GM12891 (cell line): ENCODE measurements at regions not wholly inside any gene's neighbourhood (a gene's known extent, or its start where the extent isn't known, plus 50 kb on each side); places are given as distances from the start of the nearest gene placed in this dataset.

Source experiments
- DNase-seq: peaks from one replicate; pipeline ENCODE4 v3.0.0; 2011; ENCODE audit warnings: low spot score; ENCODE audit not compliant: insufficient read length
- FAIRE-seq: peaks from 2 replicates; lab custom pipeline; 2011; peaks lifted over from hg19 to GRCh38; lab: Jason Lieb, UNC
- PAX5 ChIP-seq: IDR thresholded peaks from 2 replicates; pipeline ENCODE4 v1.6.1; 2011; ENCODE audit warnings: low read length, moderate library complexity, mild to moderate bottlenecking; ENCODE audit not compliant: insufficient read depth, severe bottlenecking
- POLR2A ChIP-seq: IDR thresholded peaks from 2 replicates; pipeline ENCODE4 v1.6.1; 2011; ENCODE audit warnings: low read depth, low read length, control low read depth
- POLR2AphosphoS5 ChIP-seq: IDR thresholded peaks from 2 replicates; pipeline ENCODE4 v1.6.1; 2011; ENCODE audit warnings: low read depth, low read length, control low read depth
- POU2F2 ChIP-seq: IDR thresholded peaks from 2 replicates; pipeline ENCODE4 v1.6.1; 2011; ENCODE audit warnings: low read depth, mild to moderate bottlenecking, control low read depth, low read length, moderate library complexity
- SPI1 ChIP-seq: IDR thresholded peaks from 2 replicates; pipeline ENCODE4 v1.6.1; 2011; ENCODE audit warnings: low read depth, low read length, control low read depth
- TAF1 ChIP-seq: IDR thresholded peaks from 2 replicates; pipeline ENCODE4 v1.6.1; 2011; ENCODE audit warnings: low read depth, low read length, control low read depth

DNA sequence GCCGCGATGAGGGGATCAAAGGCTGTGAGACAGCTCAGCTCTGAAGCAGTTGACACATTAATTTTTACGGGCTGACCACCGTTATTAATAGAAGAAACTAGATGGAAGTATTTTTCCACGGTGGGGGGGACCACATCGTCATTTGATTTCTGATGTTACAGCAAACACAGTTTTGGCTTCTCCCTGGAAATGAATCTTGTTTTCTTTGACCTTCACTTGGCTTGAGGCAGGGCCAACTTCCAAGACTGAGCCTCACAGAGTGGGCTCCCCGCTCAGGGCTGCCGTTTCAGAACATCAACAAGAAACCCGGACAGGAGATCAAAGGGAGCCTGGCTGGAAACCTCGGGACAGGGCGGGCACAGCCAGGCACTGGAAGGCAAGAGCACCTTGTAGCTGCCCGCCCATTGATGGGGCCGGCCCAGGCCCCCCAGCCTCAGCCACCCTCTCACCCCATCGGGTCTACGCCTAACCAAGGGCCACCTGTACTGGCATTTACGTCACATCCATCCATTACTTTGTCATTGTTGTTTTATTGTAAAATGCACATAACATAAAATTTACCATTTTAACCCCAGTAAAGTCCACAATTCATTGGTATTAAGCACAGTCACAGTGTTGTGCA, 124.6 kb downstream of the C16orf95 start:
- TF ChIP-seq POLR2A (no peak), PAX5 (no peak), POLR2AphosphoS5 (no peak), TAF1 (no peak), SPI1 (no peak), POU2F2 (no peak)
- DNase-seq = no peak
- FAIRE-seq = no peak

DNA sequence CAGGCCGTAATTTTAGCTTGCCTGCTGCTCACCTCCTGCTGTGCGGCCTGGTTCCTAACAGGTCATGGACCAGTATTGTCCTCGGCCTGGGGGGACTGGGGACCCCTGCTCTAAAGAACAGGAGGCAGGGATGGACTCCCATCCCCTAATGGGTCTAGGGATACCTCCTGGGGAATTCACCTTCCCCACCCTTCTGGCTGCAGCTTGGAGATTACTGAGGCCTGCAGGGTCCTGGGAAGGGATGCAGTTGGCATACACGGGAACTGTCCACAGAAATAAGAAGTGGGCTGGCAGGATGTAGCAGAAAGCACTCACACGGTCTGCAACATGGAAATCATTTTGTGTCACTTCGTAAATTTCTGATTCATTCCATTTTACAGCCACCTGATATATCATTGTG, 123.0 kb downstream of the C16orf95 start:
- TF ChIP-seq POLR2AphosphoS5 (no peak), POU2F2 (no peak), SPI1 (no peak), POLR2A (no peak), PAX5 (no peak)
- DNase-seq (no peak), FAIRE-seq (no peak)

DNA sequence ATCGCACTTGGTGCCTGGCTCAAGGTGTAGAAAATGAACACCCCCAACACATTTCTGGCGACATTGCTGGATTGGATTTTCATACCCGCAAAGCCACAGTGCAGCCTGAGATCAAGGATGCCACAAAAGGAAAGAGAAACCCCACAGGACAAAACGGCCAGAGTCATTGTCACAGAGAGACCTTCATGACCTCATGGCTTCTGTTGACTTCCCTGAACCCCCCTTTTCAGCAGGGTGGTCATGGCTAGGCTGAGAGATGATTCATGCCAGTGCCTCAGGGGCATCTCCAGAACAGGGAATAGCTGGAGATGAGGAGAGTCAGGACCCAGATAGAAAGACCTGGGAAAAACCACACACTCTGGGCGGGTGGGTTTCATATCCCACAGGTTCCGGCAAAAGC, 122.0 kb downstream of the C16orf95 start:
- DNase-seq (no peak), FAIRE-seq (no peak)
- no peak for TF ChIP-seq POU2F2
- TF ChIP-seq POLR2A = no peak
- TF ChIP-seq PAX5 = no peak
- no peak for TF ChIP-seq POLR2AphosphoS5
- no peak for TF ChIP-seq SPI1
- no peak for TF ChIP-seq TAF1

DNA sequence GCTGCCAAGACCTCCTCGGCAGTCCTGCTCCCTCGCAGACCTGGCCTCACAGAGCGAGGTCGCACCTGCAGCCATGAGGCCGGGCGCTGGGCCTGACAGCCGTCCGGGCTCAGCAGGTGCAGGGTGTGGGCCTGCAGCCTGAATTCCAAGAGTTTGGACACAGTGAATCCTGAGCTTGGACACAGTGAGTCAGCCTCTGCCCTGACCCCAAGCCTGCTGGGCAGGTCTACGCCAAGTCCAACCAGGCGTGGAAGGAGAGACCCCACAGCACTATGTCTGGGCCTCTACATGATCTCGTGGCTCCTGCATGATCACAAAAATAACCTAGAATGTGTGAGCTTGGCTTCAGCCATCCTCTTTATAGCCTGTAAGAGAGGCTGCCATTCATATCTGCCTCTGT, 121.0 kb downstream of the C16orf95 start:
- no peak for DNase-seq
- no peak for FAIRE-seq
- no peak for TF ChIP-seq POLR2A
- TF ChIP-seq PAX5 = no peak
- no peak for TF ChIP-seq POLR2AphosphoS5
- no peak for TF ChIP-seq TAF1
- TF ChIP-seq SPI1 = no peak
- no peak for TF ChIP-seq POU2F2

DNA sequence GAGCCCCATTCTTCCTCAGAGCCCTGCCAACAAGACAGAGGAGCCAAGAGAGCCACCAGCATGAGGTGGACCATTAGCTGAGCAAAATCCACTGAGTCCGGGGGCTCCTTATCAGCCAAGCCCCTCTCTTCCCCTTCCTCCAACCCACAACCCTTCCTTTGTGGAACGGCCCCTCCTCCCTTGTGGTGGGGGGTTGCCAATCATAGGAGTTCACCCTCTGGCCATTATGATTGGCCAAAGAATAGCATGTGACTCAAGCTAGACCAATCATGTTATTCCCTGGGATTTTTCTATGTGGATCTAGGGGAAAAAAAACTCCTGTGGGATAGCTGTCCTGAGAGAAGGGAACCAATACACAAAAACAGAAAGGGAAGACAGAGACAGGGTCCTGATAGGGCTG, 120.5 kb downstream of the C16orf95 start:
- TF ChIP-seq SPI1 = no peak
- TF ChIP-seq POLR2AphosphoS5 = no peak
- TF ChIP-seq PAX5 = no peak
- no peak for DNase-seq
- FAIRE-seq = no peak

DNA sequence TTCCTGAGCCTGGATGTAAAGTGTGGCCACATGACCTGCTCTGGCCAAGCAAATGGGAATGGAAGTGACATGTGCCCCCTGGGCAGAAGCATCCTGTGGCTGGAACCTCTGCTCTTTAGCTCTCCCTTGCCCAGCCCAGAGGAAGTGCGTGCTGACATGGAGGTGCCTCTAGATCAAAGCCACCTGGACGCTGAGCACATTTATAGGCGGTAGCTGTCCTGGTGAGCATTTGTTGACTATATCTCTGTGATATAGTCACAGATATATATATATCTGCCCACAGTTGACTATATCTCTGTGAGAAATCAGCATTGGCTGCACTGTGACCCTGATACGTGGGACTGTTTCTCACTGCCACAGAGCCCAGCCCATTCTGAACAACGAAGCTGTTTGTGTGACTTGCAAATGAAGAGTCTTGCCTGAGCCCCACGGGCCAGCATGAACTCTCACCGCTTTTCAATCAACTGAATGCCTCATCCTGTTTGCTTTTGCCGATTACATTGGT, 118.8 kb downstream of the C16orf95 start:
- no peak for FAIRE-seq
- no peak for TF ChIP-seq TAF1
- no peak for TF ChIP-seq SPI1
- TF ChIP-seq POLR2A = no peak
- TF ChIP-seq POLR2AphosphoS5 = no peak
- no peak for TF ChIP-seq POU2F2
- no peak for TF ChIP-seq PAX5
- DNase-seq = no peak

DNA sequence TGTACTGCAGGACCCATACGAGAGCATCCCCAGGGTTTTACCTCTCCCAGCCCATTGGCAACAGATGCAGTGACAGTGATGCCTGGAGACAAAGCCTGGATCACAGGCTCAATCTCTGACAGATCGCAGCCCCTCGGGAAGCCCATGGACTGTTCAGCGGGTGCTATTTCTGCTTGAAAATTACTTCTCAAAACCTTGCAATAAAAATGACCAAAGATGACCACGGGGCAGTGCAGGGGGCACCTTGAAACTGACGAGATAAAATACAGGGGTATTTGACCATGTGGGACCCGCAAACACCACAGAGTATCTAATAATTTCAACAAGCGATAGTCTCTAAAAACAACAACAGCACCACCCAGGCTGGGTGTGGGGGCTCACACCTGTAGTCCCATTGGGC, 118.3 kb downstream of the C16orf95 start:
- no peak for FAIRE-seq
- no peak for TF ChIP-seq POU2F2

DNA sequence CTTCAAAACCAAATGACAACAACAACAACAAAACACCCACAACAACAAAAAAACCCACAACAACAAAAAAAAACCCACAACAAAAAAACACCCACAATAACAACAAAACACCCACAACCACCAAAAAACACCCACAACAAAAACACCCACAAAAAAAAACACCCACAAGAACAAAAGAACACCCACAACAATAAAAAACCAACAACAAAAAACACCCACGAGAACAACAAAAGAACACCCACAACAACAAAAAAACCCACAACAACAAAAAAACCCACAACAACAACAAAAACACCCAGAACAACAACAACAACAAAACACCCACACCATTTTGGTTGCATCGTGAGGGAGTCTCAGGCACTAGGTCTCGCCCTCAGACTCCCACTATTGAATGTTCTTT, 117.8 kb downstream of the C16orf95 start:
- TF ChIP-seq TAF1 (no peak), PAX5 (no peak), POLR2AphosphoS5 (no peak), SPI1 (no peak), POLR2A (no peak), POU2F2 (no peak)
- FAIRE-seq (no peak), DNase-seq (no peak)

More for the DNA sequence above, 118.3 kb downstream of the C16orf95 start:
- no peak for DNase-seq

DNA sequence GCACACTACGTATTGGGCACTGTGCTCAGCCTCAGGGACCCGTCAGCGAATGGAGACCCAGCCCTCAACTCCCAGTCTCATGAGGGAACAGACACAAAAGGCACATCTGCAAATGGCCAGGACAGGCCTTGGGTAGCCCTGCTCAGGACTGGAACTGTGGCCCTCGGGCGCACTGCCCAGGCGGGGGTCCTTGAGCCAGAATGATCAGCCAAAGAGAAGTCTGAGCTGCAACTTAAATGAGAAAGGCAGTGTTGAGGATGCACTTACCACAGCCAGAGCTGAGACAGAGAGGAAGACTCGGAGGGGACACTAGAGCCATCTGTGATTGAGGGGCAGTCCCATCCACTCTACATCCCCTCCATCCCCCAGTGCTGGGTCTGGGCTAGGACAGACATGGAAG, 117.3 kb downstream of the C16orf95 start:
- TF ChIP-seq PAX5 (no peak), POLR2AphosphoS5 (no peak), POU2F2 (no peak), TAF1 (no peak), SPI1 (no peak), POLR2A (no peak)
- DNase-seq = no peak
- no peak for FAIRE-seq

DNA sequence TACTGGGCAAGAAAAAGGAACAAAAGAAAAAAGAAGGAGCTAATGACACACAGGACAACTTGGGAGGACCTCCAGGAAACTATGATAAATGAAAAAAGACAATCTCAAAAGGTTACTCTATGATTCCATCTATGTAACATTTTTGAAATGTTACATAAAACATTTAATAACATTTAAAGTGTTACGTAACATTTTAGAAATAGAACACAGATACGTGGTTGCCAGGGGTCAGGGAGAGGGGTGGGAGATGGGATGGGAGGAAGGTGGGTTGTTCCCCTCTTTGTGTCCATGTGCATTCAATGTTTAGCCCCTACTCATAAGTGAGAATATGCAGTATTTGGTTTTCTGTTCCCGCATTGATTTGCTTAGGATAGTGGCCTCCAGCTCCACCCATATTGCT, 116.6 kb downstream of the C16orf95 start:
- FAIRE-seq = no peak

DNA sequence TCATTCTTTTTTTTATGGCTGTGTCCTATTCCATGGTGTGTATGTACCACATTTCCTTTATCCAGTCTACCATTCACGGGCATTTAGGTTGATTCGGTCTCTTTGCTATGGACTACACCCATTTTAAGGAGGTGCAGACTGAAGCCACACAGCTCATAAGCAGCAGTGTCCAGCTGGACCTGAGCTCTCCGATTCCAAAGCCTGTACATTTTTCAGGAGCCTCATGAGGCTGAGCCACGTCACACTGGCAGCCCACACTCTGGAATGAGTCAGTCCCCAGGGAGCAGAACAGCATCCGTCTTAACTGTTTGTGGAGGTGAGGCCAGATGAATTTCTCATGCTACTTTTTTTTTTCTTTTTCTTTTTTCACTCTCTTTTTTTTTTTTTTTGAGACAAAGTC, 116.1 kb downstream of the C16orf95 start:
- no peak for FAIRE-seq
- no peak for TF ChIP-seq POU2F2
- TF ChIP-seq SPI1 = no peak
- no peak for TF ChIP-seq POLR2AphosphoS5
- TF ChIP-seq TAF1 = no peak
- no peak for TF ChIP-seq POLR2A
- TF ChIP-seq PAX5 = no peak
- no peak for DNase-seq

More for the DNA sequence above, 116.6 kb downstream of the C16orf95 start:
- DNase-seq = no peak
- TF ChIP-seq POLR2A (no peak), TAF1 (no peak), POU2F2 (no peak), SPI1 (no peak), POLR2AphosphoS5 (no peak), PAX5 (no peak)
